Thyroid gland (tissue), 4 donors: ENCODE measurements at regions not wholly inside any gene's neighbourhood (a gene's known extent, or its start where the extent isn't known, plus 50 kb on each side); places are given as distances from the start of the nearest gene placed in this dataset.

Source experiments
- POLR2A ChIP-seq, 2 donors: fragments of 450-650 bp; IDR thresholded peaks; one replicate each; pipeline ENCODE4 v1.6.1; 2017; ENCODE audit warnings: antibody characterized with exemption in 2 of 2, mild to moderate bottlenecking in 2 of 2, moderate library complexity in 1 of 2
- TF ChIP-seq, protein P1 (sequence below), 6 experiments: fragments of 200-600 bp in 3 of 6; fragments of 450-650 bp in 3 of 6; sonication (generic) in 3 of 6; IDR thresholded peaks; one replicate each; pipeline ENCODE4 v1.5.1; 2016 to 2019; ENCODE audit warnings: antibody characterized with exemption in 6 of 6, mild to moderate bottlenecking in 2 of 6, inconsistent platforms in 1 of 6, moderate library complexity in 1 of 6

DNA sequence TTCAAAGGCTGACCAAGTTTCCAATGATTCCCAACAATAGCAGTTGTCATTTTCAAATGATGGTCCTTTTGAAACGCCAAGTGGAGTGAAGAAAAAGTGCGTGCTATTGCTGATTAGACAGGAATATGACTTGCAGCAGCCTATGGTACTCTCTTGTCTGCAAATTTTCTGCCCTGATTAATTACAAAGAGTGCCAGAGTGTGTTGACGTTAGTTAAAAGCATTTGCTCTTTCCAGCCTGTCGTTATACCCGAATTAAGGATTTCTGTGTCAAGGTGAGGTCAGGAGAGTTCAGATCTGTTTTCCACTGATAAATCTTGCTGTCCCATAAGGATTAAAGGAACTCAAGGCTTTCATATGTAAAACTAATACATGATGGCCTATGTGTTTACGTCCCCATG lies 75.0 kb upstream of the ADAMTS18 start:
- TF ChIP-seq, protein P1, sequence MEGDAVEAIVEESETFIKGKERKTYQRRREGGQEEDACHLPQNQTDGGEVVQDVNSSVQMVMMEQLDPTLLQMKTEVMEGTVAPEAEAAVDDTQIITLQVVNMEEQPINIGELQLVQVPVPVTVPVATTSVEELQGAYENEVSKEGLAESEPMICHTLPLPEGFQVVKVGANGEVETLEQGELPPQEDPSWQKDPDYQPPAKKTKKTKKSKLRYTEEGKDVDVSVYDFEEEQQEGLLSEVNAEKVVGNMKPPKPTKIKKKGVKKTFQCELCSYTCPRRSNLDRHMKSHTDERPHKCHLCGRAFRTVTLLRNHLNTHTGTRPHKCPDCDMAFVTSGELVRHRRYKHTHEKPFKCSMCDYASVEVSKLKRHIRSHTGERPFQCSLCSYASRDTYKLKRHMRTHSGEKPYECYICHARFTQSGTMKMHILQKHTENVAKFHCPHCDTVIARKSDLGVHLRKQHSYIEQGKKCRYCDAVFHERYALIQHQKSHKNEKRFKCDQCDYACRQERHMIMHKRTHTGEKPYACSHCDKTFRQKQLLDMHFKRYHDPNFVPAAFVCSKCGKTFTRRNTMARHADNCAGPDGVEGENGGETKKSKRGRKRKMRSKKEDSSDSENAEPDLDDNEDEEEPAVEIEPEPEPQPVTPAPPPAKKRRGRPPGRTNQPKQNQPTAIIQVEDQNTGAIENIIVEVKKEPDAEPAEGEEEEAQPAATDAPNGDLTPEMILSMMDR (IDR thresholded peaks at IDR 0.05): no peak
- no peak for TF ChIP-seq POLR2A (IDR thresholded peaks at IDR 0.05)
